Thyroid gland (tissue), 4 donors: ENCODE measurements at regions not wholly inside any gene's neighbourhood (a gene's known extent, or its start where the extent isn't known, plus 50 kb on each side); places are given as distances from the start of the nearest gene placed in this dataset.

Source experiments
- DNase-seq, 2 donors: peaks; one replicate each; pipeline ENCODE4 v3.0.0-alpha.2; 2019
- H3K27ac ChIP-seq, 3 donors: fragments of 200-600 bp; sonication (generic); 1 replicate in 2 of 3; 2 replicates in 1 of 3; pipeline ENCODE4 v1.5.1; 2016 to 2019; ENCODE audit warnings: mild to moderate bottlenecking in 1 of 3, moderate library complexity in 1 of 3
- H3K27me3 ChIP-seq: fragments of 200-600 bp; sonication (generic); one replicate; pipeline ENCODE4 v1.5.1; 2019
- H3K36me3 ChIP-seq, 2 donors: fragments of 200-600 bp; sonication (generic); one replicate each; pipeline ENCODE4 v1.5.1; 2016 to 2019
- H3K4me1 ChIP-seq, 2 donors: fragments of 200-600 bp; sonication (generic); one replicate each; pipeline ENCODE4 v1.5.1; 2017 to 2019
- H3K4me3 ChIP-seq, 3 donors: fragments of 200-600 bp; sonication (generic); replicated peaks in 1 of 3; 1 replicate in 2 of 3; 2 replicates in 1 of 3; pipeline ENCODE4 v1.5.1; 2016; ENCODE audit warnings: mild to moderate bottlenecking in 1 of 3
- H3K9me3 ChIP-seq: fragments of 200-600 bp; sonication (generic); one replicate; pipeline ENCODE4 v1.5.1; 2017
- POLR2A ChIP-seq, 2 donors: fragments of 450-650 bp; IDR thresholded peaks; one replicate each; pipeline ENCODE4 v1.6.1; 2017; ENCODE audit warnings: antibody characterized with exemption in 2 of 2, mild to moderate bottlenecking in 2 of 2, moderate library complexity in 1 of 2
- WGBS, 2 donors: methylation state at CpG; one replicate each; pipeline ENCODE4 v1.1.5; 2017; 5-methylcytosine and 5-hydroxymethylcytosine counted together
- intact Hi-C: fragments of 100-400 bp; cut with DNase I; formaldehyde crosslinking; loops from one replicate; pipeline ENCODE4 v1.15.1; 2023
- TF ChIP-seq, protein P1 (sequence below), 6 experiments: fragments of 200-600 bp in 3 of 6; fragments of 450-650 bp in 3 of 6; sonication (generic) in 3 of 6; IDR thresholded peaks; one replicate each; pipeline ENCODE4 v1.5.1; 2016 to 2019; ENCODE audit warnings: antibody characterized with exemption in 6 of 6, mild to moderate bottlenecking in 2 of 6, inconsistent platforms in 1 of 6, moderate library complexity in 1 of 6

DNA sequence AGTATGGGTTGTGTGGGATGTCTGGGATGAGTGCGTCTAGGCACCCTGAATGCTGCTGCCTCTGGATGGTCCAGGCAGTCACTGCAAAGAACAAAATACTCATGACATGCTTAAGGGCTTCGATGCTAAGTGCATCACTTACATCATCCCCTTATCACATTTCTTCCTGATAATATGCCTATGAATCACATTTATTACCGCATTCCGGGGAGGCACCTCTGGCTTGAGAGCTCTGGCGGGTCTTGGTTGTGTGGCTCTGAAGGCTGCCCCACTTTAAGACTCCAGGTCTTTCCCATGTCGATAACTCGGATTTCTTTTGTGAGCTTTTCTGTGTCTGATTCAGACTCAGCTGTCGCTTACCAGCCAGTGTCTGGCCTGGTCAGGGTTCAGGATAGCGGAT, 1126.4 kb downstream of the TBC1D22A start:
- Histone ChIP-seq H3K27me3 (no peaks in the 10 kb centered on the region), H3K36me3 (no peaks in the 10 kb centered on the region), H3K27ac (no peak overlapping the region), H3K9me3 (no peaks in the 10 kb centered on the region), H3K4me1 (no peaks in the 10 kb centered on the region), H3K4me3 (no peak overlapping the region)
- no peak for DNase-seq
- intact Hi-C loops: no loop called here
- WGBS, 2 donors: 92 to 94% methylated on average over 9 of the region's 9 CpGs
- TF ChIP-seq POLR2A (IDR thresholded peaks at IDR 0.05): no peak
- TF ChIP-seq, protein P1, sequence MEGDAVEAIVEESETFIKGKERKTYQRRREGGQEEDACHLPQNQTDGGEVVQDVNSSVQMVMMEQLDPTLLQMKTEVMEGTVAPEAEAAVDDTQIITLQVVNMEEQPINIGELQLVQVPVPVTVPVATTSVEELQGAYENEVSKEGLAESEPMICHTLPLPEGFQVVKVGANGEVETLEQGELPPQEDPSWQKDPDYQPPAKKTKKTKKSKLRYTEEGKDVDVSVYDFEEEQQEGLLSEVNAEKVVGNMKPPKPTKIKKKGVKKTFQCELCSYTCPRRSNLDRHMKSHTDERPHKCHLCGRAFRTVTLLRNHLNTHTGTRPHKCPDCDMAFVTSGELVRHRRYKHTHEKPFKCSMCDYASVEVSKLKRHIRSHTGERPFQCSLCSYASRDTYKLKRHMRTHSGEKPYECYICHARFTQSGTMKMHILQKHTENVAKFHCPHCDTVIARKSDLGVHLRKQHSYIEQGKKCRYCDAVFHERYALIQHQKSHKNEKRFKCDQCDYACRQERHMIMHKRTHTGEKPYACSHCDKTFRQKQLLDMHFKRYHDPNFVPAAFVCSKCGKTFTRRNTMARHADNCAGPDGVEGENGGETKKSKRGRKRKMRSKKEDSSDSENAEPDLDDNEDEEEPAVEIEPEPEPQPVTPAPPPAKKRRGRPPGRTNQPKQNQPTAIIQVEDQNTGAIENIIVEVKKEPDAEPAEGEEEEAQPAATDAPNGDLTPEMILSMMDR (IDR thresholded peaks at IDR 0.05): no peak

DNA sequence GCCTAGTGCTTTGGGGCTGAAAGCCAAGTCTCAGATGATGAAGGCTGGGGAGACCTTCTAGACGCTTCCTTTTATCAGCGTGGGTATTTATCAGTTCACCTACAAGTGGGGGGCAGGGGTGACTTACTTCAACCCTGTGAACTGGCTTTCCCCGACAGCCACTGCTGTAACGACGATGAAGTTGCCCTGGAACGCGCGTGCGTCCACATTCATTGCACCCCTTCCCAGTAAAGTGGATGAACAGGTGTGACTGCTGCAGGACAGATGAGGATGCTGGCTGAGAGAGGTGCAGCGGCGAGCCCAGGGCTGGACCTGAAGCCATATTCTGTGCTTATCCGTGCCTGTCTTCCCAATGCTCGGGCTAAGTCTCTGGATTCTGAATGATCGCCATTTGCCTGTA, 1122.3 kb downstream of the TBC1D22A start:
- Histone ChIP-seq H3K4me3 (no peak overlapping the region), H3K36me3 (no peaks in the 10 kb centered on the region), H3K9me3 (no peaks in the 10 kb centered on the region), H3K27me3 (no peaks in the 10 kb centered on the region), H3K27ac (no peak overlapping the region), H3K4me1 (no peaks in the 10 kb centered on the region)
- TF ChIP-seq, protein P1 (IDR thresholded peaks at IDR 0.05): no peak
- TF ChIP-seq POLR2A (IDR thresholded peaks at IDR 0.05): no peak
- WGBS, 2 donors: 93 to 96% methylated on average over 14 of the region's 14 CpGs
- intact Hi-C loops: no loop called here
- DNase-seq: no peak

GRCh38 chr22:47884200-47884599, 1121.8 kb downstream of the TBC1D22A start:
- no peak overlapping the region for H3K27ac ChIP-seq
- no peaks in the 10 kb centered on the region for H3K4me1 ChIP-seq
- H3K4me3 ChIP-seq: no peak overlapping the region
- TF ChIP-seq, protein P1 (IDR thresholded peaks at IDR 0.05): no peak
- no peak for TF ChIP-seq POLR2A (IDR thresholded peaks at IDR 0.05)
- intact Hi-C loops: no loop called here
- no peaks in the 10 kb centered on the region for H3K27me3 ChIP-seq
- no peaks in the 10 kb centered on the region for H3K36me3 ChIP-seq
- DNase-seq: no peak
- H3K9me3 ChIP-seq: no peaks in the 10 kb centered on the region
- 93% methylated on average over 15 of the region's 15 CpGs for WGBS, 2 donors

GRCh38 chr22:47883757-47884156, 1121.3 kb downstream of the TBC1D22A start:
- Histone ChIP-seq H3K4me1 (peaks cover 0 to 2% of the 10 kb centered on the region in 2 donors), H3K27me3 (no peaks in the 10 kb centered on the region), H3K9me3 (no peaks in the 10 kb centered on the region), H3K36me3 (no peaks in the 10 kb centered on the region), H3K4me3 (no peak overlapping the region), H3K27ac (no peak overlapping the region)
- intact Hi-C loops: no loop called here
- TF ChIP-seq, protein P1 (IDR thresholded peaks at IDR 0.05): no peak
- TF ChIP-seq POLR2A (IDR thresholded peaks at IDR 0.05): no peak
- DNase-seq: no peak
- 94 to 95% methylated on average over 11 of the region's 12 CpGs for WGBS, 2 donors

- H3K27me3 ChIP-seq: no peaks in the 10 kb centered on the region
- H3K36me3 ChIP-seq: no peaks in the 10 kb centered on the region
- WGBS, 2 donors: 86 to 90% methylated on average over 2 of the region's 2 CpGs
- peaks cover 6 to 8% of the 10 kb centered on the region in 2 donors for H3K4me1 ChIP-seq
- intact Hi-C loops: no loop called here
- no peak overlapping the region for H3K4me3 ChIP-seq
- no peak for TF ChIP-seq POLR2A (IDR thresholded peaks at IDR 0.05)
- TF ChIP-seq, protein P1 (IDR thresholded peaks at IDR 0.05): no peak
- DNase-seq: no peak
- H3K27ac ChIP-seq: no peak overlapping the region
- no peaks in the 10 kb centered on the region for H3K9me3 ChIP-seq
Observed at GRCh38 chr22:47879346-47879745, 1116.9 kb downstream of the TBC1D22A start.
